Astrocyte of the hippocampus (primary cell): ENCODE measurements at regions not wholly inside any gene's neighbourhood (a gene's known extent, or its start where the extent isn't known, plus 50 kb on each side); places are given as distances from the start of the nearest gene placed in this dataset.

ENCODE experiments used
- DNase-seq: peaks from one replicate; pipeline ENCODE4 v3.0.0; 2011; ENCODE audit warnings: low read depth, low spot score

DNA sequence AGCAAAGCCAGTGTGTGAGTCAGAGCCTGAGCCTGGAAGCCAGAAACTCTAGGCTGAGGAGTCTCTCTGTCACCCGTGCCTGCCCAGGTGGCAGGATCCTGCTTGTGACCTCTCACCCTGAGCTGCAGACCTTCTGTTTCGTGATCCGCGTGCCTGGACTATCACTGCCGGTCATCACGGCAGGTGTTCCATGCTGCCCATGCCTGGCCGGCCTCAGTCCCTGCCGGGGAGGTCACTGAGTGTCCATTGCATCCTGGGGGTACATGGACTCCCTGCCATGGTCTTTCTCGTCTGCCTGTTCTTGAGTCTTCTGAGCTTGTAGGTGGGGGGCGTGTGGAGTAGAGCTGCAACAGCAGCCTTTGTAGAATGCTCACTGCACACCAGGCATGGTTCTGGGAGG lies 1032.4 kb downstream of the TBC1D22A start:
- no peak for DNase-seq

- no peak for DNase-seq
Observed at GRCh38 chr22:47793304-47794101, 1031.1 kb downstream of the TBC1D22A start.

- DNase-seq = no peak
Observed at GRCh38 chr22:47789171-47789570, 1026.7 kb downstream of the TBC1D22A start.

- no peak for DNase-seq
Observed at GRCh38 chr22:47788461-47788860, 1026.0 kb downstream of the TBC1D22A start.

DNA sequence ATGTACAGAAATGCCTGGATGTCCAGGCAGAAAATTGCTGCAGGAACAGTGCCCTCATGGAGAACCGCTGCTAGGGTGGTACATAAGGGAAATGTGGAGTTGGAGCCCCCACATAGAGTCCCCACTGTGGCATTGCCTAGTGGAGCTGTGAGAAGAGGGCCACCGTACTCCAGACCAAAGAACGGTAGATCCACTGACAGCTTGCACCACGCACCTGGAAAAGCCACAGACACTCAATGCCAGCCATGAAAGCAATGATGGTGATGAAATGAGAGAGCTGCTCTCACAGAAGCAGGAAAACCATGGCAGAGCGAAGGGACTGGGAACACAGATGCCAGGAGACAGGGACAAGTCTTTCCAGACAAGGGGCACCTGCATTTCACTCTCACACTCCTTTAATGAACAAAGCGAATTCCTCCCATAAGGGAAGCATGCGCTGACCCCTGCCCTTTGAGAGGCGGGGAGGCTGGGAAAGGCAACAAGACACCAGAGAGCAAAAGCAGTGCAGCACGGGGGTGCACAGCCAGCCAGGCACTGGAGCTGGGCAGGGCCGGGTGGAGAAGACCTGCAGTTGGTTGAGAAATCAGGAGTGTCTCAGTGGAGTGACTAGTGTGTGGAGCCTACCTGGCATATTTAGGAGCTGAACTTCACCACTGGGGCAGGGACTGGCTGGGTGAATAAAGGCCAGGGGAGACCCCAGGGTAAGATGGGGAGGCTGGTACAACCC lies 1025.2 kb downstream of the TBC1D22A start:
- no peak for DNase-seq

DNA sequence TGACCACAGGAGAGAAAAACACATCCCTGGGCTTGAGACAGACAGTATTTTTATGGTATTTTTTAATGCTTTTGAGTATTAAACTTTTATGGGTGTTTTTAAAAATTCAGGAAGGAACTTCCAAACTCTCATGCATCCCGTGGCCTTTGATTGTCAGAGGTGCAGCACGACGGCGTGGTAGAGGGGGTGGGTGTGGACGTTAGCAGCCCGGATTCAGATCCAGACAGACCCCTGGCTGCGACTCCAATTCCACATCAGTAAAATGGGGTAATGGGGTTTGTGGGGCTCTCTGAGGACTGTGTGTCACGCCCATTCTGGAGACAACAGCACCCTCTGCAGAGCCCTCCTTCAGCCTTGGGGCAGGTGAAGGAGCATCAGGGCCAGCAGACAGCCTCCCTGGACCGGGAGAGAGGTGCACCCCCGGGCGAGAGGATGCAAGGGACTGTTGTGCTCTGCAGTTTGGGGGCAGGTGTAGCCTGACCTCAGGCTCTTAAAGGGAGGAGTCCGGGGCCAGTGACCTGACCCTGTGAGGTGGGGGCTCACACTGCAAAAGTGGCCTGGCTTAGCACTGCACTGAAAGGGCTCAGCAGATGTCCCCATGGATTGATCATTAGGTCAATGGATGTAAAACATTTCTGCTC lies 1024.3 kb downstream of the TBC1D22A start:
- DNase-seq = no peak

DNA sequence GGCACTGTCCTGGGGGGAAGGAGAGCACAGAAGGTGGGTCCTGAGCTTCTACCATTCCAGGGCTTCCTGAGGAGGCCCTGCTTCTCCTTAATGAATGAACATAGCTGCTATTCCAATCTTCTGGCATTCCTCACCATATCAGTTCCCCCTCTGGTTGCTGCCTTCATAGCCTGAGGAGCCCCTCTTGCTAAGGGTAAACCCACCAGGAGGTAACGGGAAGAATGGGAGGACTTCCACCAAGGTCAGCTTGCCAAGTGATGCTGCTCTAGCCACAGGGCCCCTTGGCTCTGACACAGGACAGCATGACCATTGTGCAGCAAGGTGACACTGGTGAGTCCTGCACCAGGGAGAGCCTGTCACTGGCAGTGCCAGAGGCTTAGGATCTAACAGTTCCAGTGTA lies 1022.5 kb downstream of the TBC1D22A start:
- DNase-seq = no peak

GRCh38 chr22:47784367-47784983 lies 1022.0 kb downstream of the TBC1D22A start:
- no peak for DNase-seq

GRCh38 chr22:47783433-47784366 lies 1021.2 kb downstream of the TBC1D22A start:
- DNase-seq = no peak

DNA sequence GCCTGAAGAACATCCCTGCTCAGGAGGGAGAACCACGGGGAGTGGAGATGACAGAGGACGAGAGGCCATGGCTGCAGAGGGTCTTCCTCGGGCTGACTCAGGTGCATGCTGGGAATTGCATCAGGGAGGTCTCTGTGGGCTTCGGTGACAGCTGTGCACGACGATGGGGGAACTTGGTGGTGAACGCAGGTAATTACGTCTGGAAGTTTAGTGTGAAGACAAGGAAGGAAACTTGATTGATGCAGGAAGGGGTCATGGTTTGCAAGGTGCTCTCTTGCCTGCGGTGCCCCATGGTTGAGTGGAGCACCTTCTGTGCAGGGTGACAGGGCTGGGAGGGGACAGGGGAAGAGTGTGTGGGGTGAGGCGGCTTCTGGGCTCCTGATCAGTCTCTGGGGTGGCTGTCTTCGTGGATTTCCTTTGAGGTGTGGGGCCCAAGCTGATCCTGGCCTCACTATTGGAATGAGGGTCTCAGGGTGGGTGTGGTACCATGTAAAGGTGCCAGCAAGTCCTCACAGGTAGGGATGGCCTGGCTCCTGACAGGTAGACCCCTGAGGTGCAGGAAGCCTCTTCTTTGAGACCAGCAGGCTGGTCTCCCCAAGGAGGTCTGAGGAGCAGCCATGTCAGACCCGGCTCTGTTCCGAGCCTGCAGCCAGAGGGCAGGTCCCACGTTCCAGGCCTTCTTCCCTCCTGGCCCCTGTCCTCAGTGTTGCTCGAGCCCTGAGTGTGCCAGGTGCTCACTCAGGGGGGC lies 1020.1 kb downstream of the TBC1D22A start:
- DNase-seq = no peak

- DNase-seq = no peak
Observed at GRCh38 chr22:47781427-47782111, 1019.1 kb downstream of the TBC1D22A start.

- no peak for DNase-seq
Observed at GRCh38 chr22:47781024-47781423, 1018.6 kb downstream of the TBC1D22A start.

DNA sequence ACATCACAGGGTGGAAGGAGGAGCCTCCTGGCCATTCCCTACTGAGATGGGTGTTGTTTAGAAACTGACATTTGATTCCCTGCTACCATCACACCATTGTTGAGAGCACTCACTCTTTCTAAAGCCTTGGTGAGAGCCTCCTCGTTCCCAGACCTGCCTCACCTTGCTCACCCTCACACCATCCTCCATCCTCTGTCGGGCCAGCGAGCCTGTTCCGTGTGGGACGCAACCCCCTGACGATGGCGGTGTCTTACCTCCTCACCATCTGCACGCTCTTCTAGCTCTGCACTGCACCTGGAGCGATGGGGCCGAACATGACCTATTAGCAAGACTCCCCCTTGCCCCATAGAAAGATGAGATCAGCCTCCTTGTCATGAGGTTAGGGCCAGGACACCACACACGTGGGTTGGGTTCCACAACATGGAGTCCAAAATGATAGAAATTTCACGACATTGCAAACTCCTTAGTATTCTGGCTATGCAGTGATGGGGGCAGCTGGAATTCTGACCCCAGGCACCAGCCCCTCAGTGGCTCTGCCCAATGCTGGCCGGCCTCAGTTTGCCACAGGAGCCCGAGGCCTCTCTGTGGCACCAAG lies 1017.9 kb downstream of the TBC1D22A start:
- no peak for DNase-seq

DNA sequence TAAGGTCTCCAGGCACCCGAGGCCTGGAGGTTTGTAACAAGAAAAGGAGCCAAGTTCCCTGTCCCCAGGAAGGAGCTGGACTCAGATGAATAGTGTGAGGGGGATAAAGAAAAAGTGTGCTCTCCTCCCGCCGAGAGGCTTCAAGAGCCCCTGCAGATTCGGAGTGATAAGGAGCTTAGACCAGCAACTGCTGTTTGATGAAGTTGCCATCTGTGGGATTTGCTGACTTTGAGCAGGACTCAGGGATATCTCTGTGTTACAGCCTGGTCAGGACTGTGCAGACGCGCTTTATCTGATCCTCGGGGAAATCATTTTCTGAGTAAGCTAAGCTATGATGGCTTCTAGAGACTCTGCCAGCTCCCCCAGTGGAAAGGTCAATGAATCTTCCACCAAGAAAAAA lies 1017.0 kb downstream of the TBC1D22A start:
- DNase-seq = no peak

DNA sequence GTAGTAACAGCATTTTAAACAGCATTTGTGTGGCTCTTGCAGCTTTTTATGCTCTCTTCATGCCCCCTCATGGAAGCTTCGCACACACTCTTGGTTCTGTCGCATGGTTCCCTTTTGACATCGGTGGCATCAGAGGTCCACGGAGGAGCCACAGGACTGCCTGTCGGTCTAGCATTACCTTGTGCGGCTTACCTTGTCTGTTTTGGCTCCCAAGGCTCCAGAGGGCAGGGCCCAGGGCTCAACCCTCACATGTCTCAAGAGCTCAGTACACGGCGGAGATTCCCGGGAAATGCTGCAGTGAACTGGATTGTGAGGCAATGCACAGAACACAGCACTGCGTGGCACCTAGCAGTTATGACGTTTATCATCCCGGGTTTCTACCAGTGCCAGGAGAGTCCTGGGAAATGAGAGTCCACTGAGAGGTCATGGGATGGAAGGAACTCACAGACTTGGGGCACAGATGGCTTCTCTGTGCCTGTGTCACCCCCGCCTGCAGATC lies 1015.8 kb downstream of the TBC1D22A start:
- no peak for DNase-seq

DNA sequence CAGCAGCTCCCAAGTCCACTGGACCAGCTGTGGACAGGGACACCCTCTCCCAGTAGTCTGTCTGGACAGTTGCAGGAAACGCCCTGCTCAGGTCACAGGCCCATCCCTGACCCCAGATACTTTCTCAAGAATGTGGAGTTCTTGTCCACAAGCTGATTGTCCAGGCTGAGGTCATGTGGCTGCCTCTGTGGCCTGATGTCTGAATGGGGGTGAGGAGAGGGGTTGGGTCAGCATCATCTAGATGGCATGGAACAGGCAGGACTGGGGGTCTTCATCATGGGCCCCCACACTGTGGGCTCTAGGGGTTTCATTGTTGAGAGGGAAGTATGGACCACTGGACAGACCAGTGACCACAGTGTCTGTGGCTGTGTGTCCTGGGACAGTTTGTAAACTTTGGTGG lies 1015.0 kb downstream of the TBC1D22A start:
- DNase-seq = no peak

DNA sequence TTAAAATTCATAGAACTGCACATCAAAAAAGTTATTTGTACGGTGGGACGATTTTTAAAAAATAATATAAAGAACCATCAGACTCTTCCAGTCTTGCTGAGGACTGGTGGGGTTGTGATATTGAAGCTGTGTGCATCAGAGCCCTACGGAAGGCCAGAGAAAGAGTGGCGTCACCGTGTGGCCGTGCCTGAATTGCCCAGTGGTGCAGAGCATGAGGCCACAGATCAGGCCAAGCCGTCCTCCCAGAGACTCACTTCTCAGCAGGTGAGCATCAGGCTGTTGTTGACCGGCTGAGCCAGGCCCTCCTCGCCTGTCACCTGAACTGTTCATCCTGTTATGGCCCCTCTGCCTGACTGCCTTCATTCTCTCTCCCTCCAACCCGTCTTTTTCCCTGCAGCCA lies 1013.9 kb downstream of the TBC1D22A start:
- DNase-seq = no peak

GRCh38 chr22:47775686-47776085 lies 1013.2 kb downstream of the TBC1D22A start:
- DNase-seq = no peak

DNA sequence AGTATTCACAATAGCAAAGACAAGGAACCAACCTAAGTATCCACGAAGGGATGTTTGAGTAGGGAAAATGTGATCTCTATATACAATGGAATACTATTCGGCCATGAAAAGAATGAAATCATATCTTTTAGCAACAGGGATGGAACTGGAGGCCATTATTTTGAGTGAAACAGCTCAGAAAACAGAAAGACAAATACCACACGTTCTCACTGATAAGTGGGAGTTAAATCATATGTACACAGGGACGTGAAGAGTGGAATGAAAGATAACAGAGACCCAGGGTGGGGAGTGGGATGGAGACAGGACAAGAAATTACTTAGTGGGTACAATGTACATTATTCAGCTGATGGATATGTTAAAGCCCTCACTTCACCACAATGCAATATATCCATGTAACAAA lies 1012.7 kb downstream of the TBC1D22A start:
- no peak for DNase-seq
